ENCODE measurements at regions not wholly inside any gene's neighbourhood (a gene's known extent, or its start where the extent isn't known, plus 50 kb on each side); places are given as distances from the start of the nearest gene placed in this dataset.
"Not testable (repeated sequence)": the region's sequence is repeated elsewhere in the genome, so short reads cannot be mapped to it uniquely, and the experiment has no call there.

- Histone ChIP-seq H3K9ac (ENCODE audit: low read depth in 1 of 3, low read length in 3 of 3) (no peak overlapping the region), H3K4me3 (ENCODE audit: low read length in 3 of 3) (no peak overlapping the region), H3K27ac (ENCODE audit: low read depth, low read length) (no peak overlapping the region), H3K9me3 (ENCODE audit: control insufficient read depth in 3 of 3, low read length in 3 of 3) (no peaks in the 10 kb centered on the region), H3K27me3 (ENCODE audit: control insufficient read depth in 3 of 3, insufficient read depth in 3 of 3, low read length in 3 of 3) (no peaks in the 10 kb centered on the region), H3K4me1 (ENCODE audit: control insufficient read depth in 3 of 3, insufficient read depth in 3 of 3, low read length in 3 of 3) (no peaks in the 10 kb centered on the region), H3K36me3 (ENCODE audit: control insufficient read depth in 3 of 3, insufficient read depth in 3 of 3, low read length in 3 of 3) (no peaks in the 10 kb centered on the region)
Measured at GRCh38 chr5:125452991-125453390, 706.6 kb upstream of the ZNF608 start.

- Histone ChIP-seq H3K27me3 (ENCODE audit: control insufficient read depth in 3 of 3, insufficient read depth in 3 of 3, low read length in 3 of 3) (no peaks in the 10 kb centered on the region), H3K9ac (ENCODE audit: low read depth in 1 of 3, low read length in 3 of 3) (no peak overlapping the region), H3K4me3 (ENCODE audit: low read length in 3 of 3) (no peak overlapping the region), H3K9me3 (ENCODE audit: control insufficient read depth in 3 of 3, low read length in 3 of 3) (no peaks in the 10 kb centered on the region), H3K4me1 (ENCODE audit: control insufficient read depth in 3 of 3, insufficient read depth in 3 of 3, low read length in 3 of 3) (no peaks in the 10 kb centered on the region), H3K27ac (ENCODE audit: low read depth, low read length) (no peak overlapping the region), H3K36me3 (ENCODE audit: control insufficient read depth in 3 of 3, insufficient read depth in 3 of 3, low read length in 3 of 3) (no peaks in the 10 kb centered on the region)
Measured at GRCh38 chr5:125455041-125455440, 708.6 kb upstream of the ZNF608 start.

- not testable (repeated sequence) for H3K27me3 ChIP-seq (ENCODE audit: control insufficient read depth in 3 of 3, insufficient read depth in 3 of 3, low read length in 3 of 3)
Measured at GRCh38 chr5:125456005-125456404, 709.6 kb upstream of the ZNF608 start.

GRCh38 chr5:125457617-125458016 lies 711.2 kb upstream of the ZNF608 start:
- no peaks in the 10 kb centered on the region for H3K9me3 ChIP-seq (ENCODE audit: control insufficient read depth in 3 of 3, low read length in 3 of 3)
- no peak overlapping the region for H3K4me3 ChIP-seq (ENCODE audit: low read length in 3 of 3)
- H3K36me3 ChIP-seq (ENCODE audit: control insufficient read depth in 3 of 3, insufficient read depth in 3 of 3, low read length in 3 of 3) = no peaks in the 10 kb centered on the region
- H3K27ac ChIP-seq (ENCODE audit: low read depth, low read length) = no peak overlapping the region
- no peak overlapping the region for H3K9ac ChIP-seq (ENCODE audit: low read depth in 1 of 3, low read length in 3 of 3)
- H3K27me3 ChIP-seq (ENCODE audit: control insufficient read depth in 3 of 3, insufficient read depth in 3 of 3, low read length in 3 of 3) = no peaks in the 10 kb centered on the region
- H3K4me1 ChIP-seq (ENCODE audit: control insufficient read depth in 3 of 3, insufficient read depth in 3 of 3, low read length in 3 of 3) = no peaks in the 10 kb centered on the region

More at GRCh38 chr5:125456005-125456404, 709.6 kb upstream of the ZNF608 start:
- H3K36me3 ChIP-seq (ENCODE audit: control insufficient read depth in 3 of 3, insufficient read depth in 3 of 3, low read length in 3 of 3); H3K9ac ChIP-seq (ENCODE audit: low read depth in 1 of 3, low read length in 3 of 3); H3K9me3 ChIP-seq (ENCODE audit: control insufficient read depth in 3 of 3, low read length in 3 of 3); H3K4me1 ChIP-seq (ENCODE audit: control insufficient read depth in 3 of 3, insufficient read depth in 3 of 3, low read length in 3 of 3); H3K4me3 ChIP-seq (ENCODE audit: low read length in 3 of 3); H3K27ac ChIP-seq (ENCODE audit: low read depth, low read length): not testable (repeated sequence)

- H3K9ac ChIP-seq (ENCODE audit: low read depth in 1 of 3, low read length in 3 of 3); H3K27me3 ChIP-seq (ENCODE audit: control insufficient read depth in 3 of 3, insufficient read depth in 3 of 3, low read length in 3 of 3); H3K9me3 ChIP-seq (ENCODE audit: control insufficient read depth in 3 of 3, low read length in 3 of 3); H3K4me1 ChIP-seq (ENCODE audit: control insufficient read depth in 3 of 3, insufficient read depth in 3 of 3, low read length in 3 of 3); H3K27ac ChIP-seq (ENCODE audit: low read depth, low read length); H3K36me3 ChIP-seq (ENCODE audit: control insufficient read depth in 3 of 3, insufficient read depth in 3 of 3, low read length in 3 of 3); H3K4me3 ChIP-seq (ENCODE audit: low read length in 3 of 3): not testable (repeated sequence)
Measured at GRCh38 chr5:125458949-125459348, 712.5 kb upstream of the ZNF608 start.

GRCh38 chr5:125461641-125462072 lies 715.2 kb upstream of the ZNF608 start:
- Histone ChIP-seq H3K9ac (ENCODE audit: low read depth in 1 of 3, low read length in 3 of 3) (no peak overlapping the region), H3K4me1 (ENCODE audit: control insufficient read depth in 3 of 3, insufficient read depth in 3 of 3, low read length in 3 of 3) (no peaks in the 10 kb centered on the region), H3K36me3 (ENCODE audit: control insufficient read depth in 3 of 3, insufficient read depth in 3 of 3, low read length in 3 of 3) (no peaks in the 10 kb centered on the region), H3K4me3 (ENCODE audit: low read length in 3 of 3) (no peak overlapping the region), H3K9me3 (ENCODE audit: control insufficient read depth in 3 of 3, low read length in 3 of 3) (no peaks in the 10 kb centered on the region), H3K27ac (ENCODE audit: low read depth, low read length) (no peak overlapping the region), H3K27me3 (ENCODE audit: control insufficient read depth in 3 of 3, insufficient read depth in 3 of 3, low read length in 3 of 3) (no peaks in the 10 kb centered on the region)

GRCh38 chr5:125463466-125464092 lies 717.1 kb upstream of the ZNF608 start:
- no peaks in the 10 kb centered on the region for H3K27me3 ChIP-seq (ENCODE audit: control insufficient read depth in 3 of 3, insufficient read depth in 3 of 3, low read length in 3 of 3)
- H3K9me3 ChIP-seq (ENCODE audit: control insufficient read depth in 3 of 3, low read length in 3 of 3) = no peaks in the 10 kb centered on the region
- no peak overlapping the region for H3K9ac ChIP-seq (ENCODE audit: low read depth in 1 of 3, low read length in 3 of 3)
- no peak overlapping the region for H3K27ac ChIP-seq (ENCODE audit: low read depth, low read length)
- no peaks in the 10 kb centered on the region for H3K36me3 ChIP-seq (ENCODE audit: control insufficient read depth in 3 of 3, insufficient read depth in 3 of 3, low read length in 3 of 3)
- H3K4me3 ChIP-seq (ENCODE audit: low read length in 3 of 3) = no peak overlapping the region
- no peaks in the 10 kb centered on the region for H3K4me1 ChIP-seq (ENCODE audit: control insufficient read depth in 3 of 3, insufficient read depth in 3 of 3, low read length in 3 of 3)

- H3K27me3 ChIP-seq (ENCODE audit: control insufficient read depth in 3 of 3, insufficient read depth in 3 of 3, low read length in 3 of 3) = no peaks in the 10 kb centered on the region
Measured at GRCh38 chr5:125464847-125465432, 718.5 kb upstream of the ZNF608 start.

GRCh38 chr5:125465703-125466102 lies 719.3 kb upstream of the ZNF608 start:
- H3K36me3 ChIP-seq (ENCODE audit: control insufficient read depth in 3 of 3, insufficient read depth in 3 of 3, low read length in 3 of 3) = no peaks in the 10 kb centered on the region

More at GRCh38 chr5:125464847-125465432, 718.5 kb upstream of the ZNF608 start:
- H3K27ac ChIP-seq (ENCODE audit: low read depth, low read length) = no peak overlapping the region
- no peak overlapping the region for H3K9ac ChIP-seq (ENCODE audit: low read depth in 1 of 3, low read length in 3 of 3)
- H3K4me1 ChIP-seq (ENCODE audit: control insufficient read depth in 3 of 3, insufficient read depth in 3 of 3, low read length in 3 of 3) = no peaks in the 10 kb centered on the region
- H3K4me3 ChIP-seq (ENCODE audit: low read length in 3 of 3) = no peak overlapping the region
- H3K36me3 ChIP-seq (ENCODE audit: control insufficient read depth in 3 of 3, insufficient read depth in 3 of 3, low read length in 3 of 3) = no peaks in the 10 kb centered on the region
- no peaks in the 10 kb centered on the region for H3K9me3 ChIP-seq (ENCODE audit: control insufficient read depth in 3 of 3, low read length in 3 of 3)

GRCh38 chr5:125467222-125467621 lies 720.8 kb upstream of the ZNF608 start:
- no peaks in the 10 kb centered on the region for H3K4me1 ChIP-seq (ENCODE audit: control insufficient read depth in 3 of 3, insufficient read depth in 3 of 3, low read length in 3 of 3)
- H3K27ac ChIP-seq (ENCODE audit: low read depth, low read length) = no peak overlapping the region
- H3K4me3 ChIP-seq (ENCODE audit: low read length in 3 of 3) = no peak overlapping the region
- no peak overlapping the region for H3K9ac ChIP-seq (ENCODE audit: low read depth in 1 of 3, low read length in 3 of 3)
- H3K27me3 ChIP-seq (ENCODE audit: control insufficient read depth in 3 of 3, insufficient read depth in 3 of 3, low read length in 3 of 3) = no peaks in the 10 kb centered on the region
- H3K9me3 ChIP-seq (ENCODE audit: control insufficient read depth in 3 of 3, low read length in 3 of 3) = no peaks in the 10 kb centered on the region
- H3K36me3 ChIP-seq (ENCODE audit: control insufficient read depth in 3 of 3, insufficient read depth in 3 of 3, low read length in 3 of 3) = no peaks in the 10 kb centered on the region

More at GRCh38 chr5:125465703-125466102, 719.3 kb upstream of the ZNF608 start:
- no peak overlapping the region for H3K27ac ChIP-seq (ENCODE audit: low read depth, low read length)
- no peak overlapping the region for H3K9ac ChIP-seq (ENCODE audit: low read depth in 1 of 3, low read length in 3 of 3)
- H3K9me3 ChIP-seq (ENCODE audit: control insufficient read depth in 3 of 3, low read length in 3 of 3) = no peaks in the 10 kb centered on the region
- H3K4me3 ChIP-seq (ENCODE audit: low read length in 3 of 3) = no peak overlapping the region
- H3K4me1 ChIP-seq (ENCODE audit: control insufficient read depth in 3 of 3, insufficient read depth in 3 of 3, low read length in 3 of 3) = no peaks in the 10 kb centered on the region
- H3K27me3 ChIP-seq (ENCODE audit: control insufficient read depth in 3 of 3, insufficient read depth in 3 of 3, low read length in 3 of 3) = no peaks in the 10 kb centered on the region
